HS-5 (cell line): ENCODE measurements at regions not wholly inside any gene's neighbourhood (a gene's known extent, or its start where the extent isn't known, plus 50 kb on each side); places are given as distances from the start of the nearest gene placed in this dataset.

Source experiments
- DNase-seq: peaks from one replicate; pipeline ENCODE4 v3.0.0-alpha.2; 2012; ENCODE audit warnings: low read depth

DNA sequence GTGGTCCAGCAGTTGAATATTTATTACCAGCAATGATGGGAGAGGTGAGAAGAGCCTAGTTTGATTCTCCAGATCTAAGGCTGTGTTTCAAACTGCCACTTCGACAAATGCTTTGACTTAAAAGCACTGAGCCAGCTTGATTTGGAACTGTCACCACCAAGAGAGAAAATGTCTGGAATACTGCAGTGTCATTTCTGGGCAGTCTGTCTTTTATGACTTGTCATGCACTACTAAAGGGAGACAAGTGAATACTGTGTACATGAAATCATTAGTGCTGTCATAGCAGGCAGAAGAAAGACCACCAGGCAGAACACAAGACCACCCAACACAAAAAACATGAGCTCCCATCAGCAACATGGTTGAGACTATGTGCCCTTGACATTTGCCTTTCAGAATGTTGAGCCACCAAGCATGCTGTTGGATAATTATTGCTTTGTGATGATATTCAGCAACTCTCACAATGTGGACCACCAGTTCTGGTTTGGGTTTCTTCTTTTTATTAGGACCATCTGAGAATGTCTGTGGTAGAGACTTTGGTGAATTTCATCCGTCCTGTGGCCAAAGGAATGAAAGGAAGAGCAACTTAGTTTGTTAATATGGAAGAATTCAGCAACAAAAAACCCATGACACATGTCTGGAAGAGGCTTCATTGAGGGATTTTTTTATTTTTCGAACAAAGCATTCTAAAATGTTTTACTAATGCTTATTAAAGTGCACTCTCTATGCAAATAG lies 125.8 kb downstream of the NTMT2 start:
- no peak for DNase-seq

GRCh38 chr1:170273291-170274130 lies 127.8 kb downstream of the NTMT2 start:
- no peak for DNase-seq

- no peak for DNase-seq
These were observed 128.4 kb downstream of the NTMT2 start for GRCh38 chr1:170274131-170274501.

GRCh38 chr1:170277985-170278384 lies 132.2 kb downstream of the NTMT2 start:
- no peak for DNase-seq

DNA sequence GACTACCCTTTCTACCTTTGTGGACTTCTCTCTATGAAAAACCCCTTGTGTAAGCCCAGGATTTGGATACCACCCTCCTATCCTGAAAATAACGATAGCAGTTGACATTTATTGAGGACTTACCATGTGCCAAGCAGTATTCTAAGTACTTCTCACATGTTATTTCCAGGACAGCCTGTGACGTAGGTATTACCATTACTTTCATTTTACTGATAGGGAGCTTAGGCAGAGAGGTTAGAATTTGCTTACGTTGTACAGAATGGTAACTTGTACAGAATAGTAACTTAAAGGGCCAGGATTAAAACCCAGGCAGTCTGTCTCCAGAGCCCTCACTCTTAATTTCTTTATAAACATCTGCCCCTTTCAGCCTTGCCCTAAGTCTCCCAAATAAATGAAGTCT lies 138.3 kb downstream of the NTMT2 start:
- no peak for DNase-seq

- no peak for DNase-seq
These were observed 138.8 kb downstream of the NTMT2 start for GRCh38 chr1:170284512-170284911.

GRCh38 chr1:170284951-170285350 lies 139.2 kb downstream of the NTMT2 start:
- no peak for DNase-seq

GRCh38 chr1:170288155-170288554 lies 142.4 kb downstream of the NTMT2 start:
- no peak for DNase-seq

- DNase-seq, result no peak
These were observed 144.5 kb downstream of the NTMT2 start for GRCh38 chr1:170290276-170290675.

DNA sequence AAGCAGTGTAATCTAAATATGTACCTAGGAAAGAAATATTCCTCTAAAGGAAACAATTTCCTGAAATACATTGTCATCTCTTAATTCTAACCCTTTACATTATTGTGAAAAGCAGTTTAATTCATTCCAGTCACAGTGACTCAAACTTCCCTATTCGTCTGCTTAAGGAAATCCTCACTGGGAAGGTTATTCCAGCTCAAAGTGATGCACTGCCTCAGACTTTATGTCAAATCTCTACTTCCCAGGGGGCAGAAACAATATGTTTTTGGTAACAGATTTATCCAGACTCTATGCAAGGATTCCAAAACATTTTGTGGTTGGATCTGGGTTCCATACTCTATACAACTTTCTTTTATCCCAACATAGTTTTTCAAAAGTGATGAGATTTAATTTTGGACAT lies 145.2 kb downstream of the NTMT2 start:
- peak; percentile 5 for DNase-seq

DNA sequence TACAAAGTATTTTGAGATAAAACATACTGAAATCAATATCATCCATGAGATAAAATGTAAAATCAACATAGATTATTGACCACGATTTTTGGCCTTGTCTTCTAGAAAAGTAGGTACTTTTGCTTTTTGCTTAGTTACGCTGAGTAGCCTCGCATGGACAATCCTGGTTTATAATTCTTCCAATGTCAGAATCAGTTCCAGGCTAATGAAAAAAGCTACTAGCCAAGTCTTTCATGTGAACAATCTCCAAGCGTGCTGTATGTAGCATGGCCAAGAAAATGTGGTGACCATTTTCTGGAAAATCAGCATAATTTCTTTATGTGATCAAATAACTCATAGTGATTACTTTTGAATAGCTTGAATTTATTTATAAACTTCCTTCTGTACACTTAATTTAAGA lies 145.8 kb downstream of the NTMT2 start:
- no peak for DNase-seq

- DNase-seq, result no peak
These were observed 150.5 kb downstream of the NTMT2 start for GRCh38 chr1:170296211-170296610.

DNA sequence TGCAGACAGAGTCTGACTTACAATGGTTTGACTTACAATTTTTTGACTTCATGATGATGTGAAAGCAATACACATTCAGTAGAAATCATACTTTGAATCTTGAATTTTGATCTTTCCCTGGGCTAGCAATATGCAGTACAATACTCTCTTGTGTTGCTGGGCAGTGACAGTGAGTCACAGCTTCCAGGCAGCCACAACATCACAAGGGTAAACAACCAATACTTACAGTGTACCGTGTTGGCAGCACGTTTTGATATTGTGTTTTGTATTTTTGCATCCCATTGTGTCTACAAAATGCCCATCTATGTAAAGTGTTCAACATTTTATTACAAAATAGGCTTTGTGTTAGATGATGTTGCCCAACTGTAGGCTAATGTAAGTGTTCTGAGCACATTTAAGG lies 150.9 kb downstream of the NTMT2 start:
- no peak for DNase-seq

GRCh38 chr1:170301596-170301995 lies 155.8 kb downstream of the NTMT2 start:
- DNase-seq, result no peak

GRCh38 chr1:170303034-170303433 lies 157.3 kb downstream of the NTMT2 start:
- no peak for DNase-seq

GRCh38 chr1:170305777-170306512 lies 160.2 kb downstream of the NTMT2 start:
- no peak for DNase-seq

GRCh38 chr1:170306513-170306910 lies 160.8 kb downstream of the NTMT2 start:
- no peak for DNase-seq

- DNase-seq, result no peak
These were observed 161.2 kb downstream of the NTMT2 start for GRCh38 chr1:170306948-170307347.

DNA sequence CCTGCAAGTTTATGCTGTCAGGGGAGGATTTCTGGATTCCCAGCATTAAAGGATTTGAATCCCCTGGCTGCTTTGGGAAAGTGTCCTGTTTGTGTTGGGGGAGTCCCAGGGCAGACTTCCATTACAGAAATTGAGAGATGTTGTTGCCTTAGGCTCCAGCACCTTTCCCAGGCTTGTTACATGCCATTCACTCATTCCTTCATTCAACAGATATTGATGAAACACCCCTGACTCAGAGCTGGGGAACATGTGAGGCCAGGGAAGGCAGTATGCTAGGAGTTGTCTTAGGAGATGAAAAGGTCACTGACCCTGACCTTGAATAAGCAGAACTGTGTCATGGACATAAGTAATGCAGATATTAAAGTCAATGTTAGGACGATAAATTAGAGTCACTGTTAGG lies 161.7 kb downstream of the NTMT2 start:
- DNase-seq, result peak; percentile 14

- peak; percentile 72 for DNase-seq
These were observed 163.7 kb downstream of the NTMT2 start for GRCh38 chr1:170309389-170310013.

- no peak for DNase-seq
These were observed 164.3 kb downstream of the NTMT2 start for GRCh38 chr1:170310014-170310405.

GRCh38 chr1:170310951-170311350 lies 165.2 kb downstream of the NTMT2 start:
- DNase-seq, result no peak
